H1 (cell line): ENCODE measurements at regions not wholly inside any gene's neighbourhood (a gene's known extent, or its start where the extent isn't known, plus 50 kb on each side); places are given as distances from the start of the nearest gene placed in this dataset.

Source experiments
- CTCF ChIA-PET: fragments of 300-600 bp; sonication (Branson Sonifier 250); formaldehyde crosslinking; loops from one replicate; lab custom pipeline; 2021; ENCODE audit not compliant: partially characterized antibody; lab: Charles Lee
- POLR2A ChIA-PET: fragments of 300-600 bp; sonication (Branson Sonifier 250); formaldehyde crosslinking; loops from one replicate; lab custom pipeline; 2021; ENCODE audit warnings: inconsistent platforms; ENCODE audit not compliant: partially characterized antibody; lab: Charles Lee
- DNase-seq, 2 experiments: peaks; one replicate each; pipeline versions ENCODE4 v3.0.0 to v3.0.0-alpha.2; 2010 to 2022; ENCODE audit warnings: low spot score in 2 of 2, low read depth in 1 of 2, mixed read lengths in 1 of 2
- FAIRE-seq: peaks from 2 replicates; lab custom pipeline; 2011; peaks lifted over from hg19 to GRCh38; lab: Jason Lieb, UNC
- H2AFZ ChIP-seq: 2 replicates; pipeline ENCODE4 v1.8.1; 2012; ENCODE audit warnings: low read length, inconsistent platforms
- H2AK5ac ChIP-seq: 2 replicates; pipeline ENCODE4 v1.6.1; 2013; ENCODE audit warnings: low read depth, low read length
- H2BK120ac ChIP-seq: replicated peaks from 2 replicates; pipeline ENCODE3; 2013; ENCODE audit warnings: low read depth, low read length, inconsistent platforms
- H2BK12ac ChIP-seq: 2 replicates; pipeline ENCODE4 v1.6.1; 2013; ENCODE audit warnings: low read depth, low read length
- H2BK15ac ChIP-seq: 2 replicates; pipeline ENCODE4 v1.6.1; 2013; ENCODE audit warnings: low read length
- H2BK20ac ChIP-seq: 2 replicates; pipeline ENCODE4 v1.6.1; 2013; ENCODE audit warnings: low read length
- H2BK5ac ChIP-seq: 2 replicates; pipeline ENCODE4 v1.6.1; 2013; ENCODE audit warnings: low read depth, low read length
- H3K14ac ChIP-seq: 2 replicates; pipeline ENCODE4 v1.6.1; 2013; ENCODE audit warnings: inconsistent platforms; ENCODE audit not compliant: insufficient read length
- H3K18ac ChIP-seq: 2 replicates; pipeline ENCODE4 v1.6.1; 2013; ENCODE audit warnings: low read length; ENCODE audit errors: extremely low read depth
- H3K23ac ChIP-seq: 2 replicates; pipeline ENCODE4 v1.6.1; 2013; ENCODE audit warnings: inconsistent platforms; ENCODE audit not compliant: insufficient read length
- H3K23me2 ChIP-seq: 2 replicates; pipeline ENCODE4 v1.6.1; 2013; ENCODE audit warnings: low read depth, low read length
- H3K27ac ChIP-seq: 2 replicates; pipeline ENCODE4 v1.6.1; 2011; ENCODE audit warnings: low read depth, low read length, inconsistent platforms
- H3K27me3 ChIP-seq, 4 experiments: replicated peaks in 1 of 4; 1 replicate in 1 of 4; 2 replicates in 3 of 4; pipeline versions ENCODE4 v1.6.1 to v1.8.1; 2011 to 2013; ENCODE audit warnings: low read length in 3 of 4, mild to moderate bottlenecking in 3 of 4, inconsistent platforms in 2 of 4, mixed read lengths in 2 of 4, moderate library complexity in 1 of 4; ENCODE audit not compliant: control insufficient read depth in 3 of 4, insufficient read depth in 3 of 4; ENCODE audit errors: extremely low read depth in 1 of 4
- H3K36me3 ChIP-seq, 4 experiments: 2 replicates each; pipeline versions ENCODE4 v1.6.1 to v1.8.1; 2011 to 2013; ENCODE audit warnings: mild to moderate bottlenecking in 4 of 4, low read length in 3 of 4, moderate library complexity in 2 of 4, control low read depth in 1 of 4, inconsistent platforms in 1 of 4; ENCODE audit not compliant: insufficient read depth in 4 of 4, control insufficient read depth in 2 of 4
- H3K4ac ChIP-seq: replicated peaks from 2 replicates; pipeline ENCODE3; 2013; ENCODE audit warnings: low read length, low read depth, mixed read lengths, inconsistent platforms; ENCODE audit not compliant: insufficient read length
- H3K4me1 ChIP-seq, 4 experiments: replicated peaks in 1 of 4; 1 replicate in 1 of 4; 2 replicates in 3 of 4; pipeline versions ENCODE4 v1.6.1 to v1.8.1; 2011 to 2013; ENCODE audit warnings: low read length in 3 of 4, inconsistent platforms in 2 of 4, mixed read lengths in 1 of 4; ENCODE audit not compliant: insufficient read depth in 4 of 4, control insufficient read depth in 3 of 4
- H3K4me2 ChIP-seq, 2 experiments: 2 replicates each; pipeline versions ENCODE4 v1.6.1 to v1.8.1; 2011 to 2013; ENCODE audit warnings: low read depth in 2 of 2, low read length in 2 of 2, control low read depth in 1 of 2, inconsistent platforms in 1 of 2, mild to moderate bottlenecking in 1 of 2; ENCODE audit not compliant: insufficient read depth in 1 of 2
- H3K4me3 ChIP-seq, 4 experiments: fragments of 200-600, 300-600 bp in 1 of 4; sonication (generic), shearing (Covaris generic), sonication (Bioruptor Twin) in 1 of 4; 2 replicates each; pipeline versions ENCODE4 v1.5.1 to v1.8.1; 2011 to 2016; ENCODE audit warnings: low read length in 4 of 4, low read depth in 3 of 4, control low read depth in 2 of 4, inconsistent platforms in 2 of 4, mild to moderate bottlenecking in 2 of 4, mixed read lengths in 1 of 4, moderate library complexity in 1 of 4; ENCODE audit not compliant: insufficient read depth in 2 of 4; ENCODE audit errors: extremely low read depth in 1 of 4
- H3K56ac ChIP-seq: replicated peaks from 2 replicates; pipeline ENCODE3; 2013; ENCODE audit warnings: low read depth, mild to moderate bottlenecking, mixed read lengths, low read length, inconsistent platforms; ENCODE audit not compliant: insufficient read length
- H3K79me1 ChIP-seq: 2 replicates; pipeline ENCODE4 v1.6.1; 2013; ENCODE audit warnings: low read depth, low read length, control low read depth
- H3K79me2 ChIP-seq, 2 experiments: 2 replicates each; pipeline versions ENCODE4 v1.6.1 to v1.8.1; 2012 to 2013; ENCODE audit warnings: low read length in 2 of 2, mild to moderate bottlenecking in 2 of 2, inconsistent platforms in 1 of 2; ENCODE audit not compliant: insufficient read depth in 2 of 2, control insufficient read depth in 1 of 2
- H3K9ac ChIP-seq, 4 experiments: replicated peaks in 1 of 4; 1 replicate in 1 of 4; 2 replicates in 3 of 4; pipeline versions ENCODE4 v1.6.1 to v1.8.1; 2011 to 2013; ENCODE audit warnings: low read depth in 3 of 4, low read length in 3 of 4, control low read depth in 2 of 4, mild to moderate bottlenecking in 2 of 4, moderate library complexity in 2 of 4, inconsistent platforms in 1 of 4; ENCODE audit errors: extremely low read depth in 1 of 4
- H3K9me3 ChIP-seq, 2 experiments: 2 replicates each; pipeline versions ENCODE4 v1.6.1 to v1.8.1; 2012 to 2013; ENCODE audit warnings: mild to moderate bottlenecking in 2 of 2, moderate library complexity in 2 of 2, control low read depth in 1 of 2, inconsistent platforms in 1 of 2, low read depth in 1 of 2, low read length in 1 of 2, mixed read lengths in 1 of 2; ENCODE audit not compliant: insufficient read depth in 2 of 2
- H4K20me1 ChIP-seq, 2 experiments: replicated peaks in 1 of 2; 2 replicates each; pipeline versions ENCODE3 to v1.8.1; 2011 to 2013; ENCODE audit warnings: inconsistent platforms in 2 of 2, low read length in 2 of 2, mild to moderate bottlenecking in 1 of 2; ENCODE audit not compliant: insufficient read depth in 2 of 2, control insufficient read depth in 1 of 2
- H4K5ac ChIP-seq: 2 replicates; pipeline ENCODE4 v1.6.1; 2013; ENCODE audit warnings: low read length, low read depth, mixed read lengths, inconsistent platforms; ENCODE audit not compliant: insufficient read length
- H4K8ac ChIP-seq: 2 replicates; pipeline ENCODE4 v1.8.0; 2013; ENCODE audit warnings: mild to moderate bottlenecking, moderate library complexity, low read length, inconsistent platforms; ENCODE audit not compliant: insufficient read depth; ENCODE audit errors: extremely low read depth
- H4K91ac ChIP-seq: replicated peaks from 2 replicates; pipeline ENCODE3; 2013; ENCODE audit warnings: low read length, mixed read lengths, inconsistent platforms; ENCODE audit not compliant: insufficient read length
- GTF2F1 ChIP-seq: IDR thresholded peaks from 2 replicates; pipeline ENCODE4 v1.6.1; 2012; ENCODE audit warnings: low read depth, low read length, improper control_type of control experiment, borderline replicate concordance
- HDAC6 ChIP-seq: IDR thresholded peaks from one replicate; pipeline ENCODE4 v1.7.1; 2012; ENCODE audit warnings: low read depth, mild to moderate bottlenecking, inconsistent platforms, low read length, moderate library complexity
- MAFK ChIP-seq: IDR thresholded peaks from 2 replicates; pipeline ENCODE4 v1.6.1; 2012; ENCODE audit warnings: low read depth, mild to moderate bottlenecking, improper control_type of control experiment, low read length
- RBBP5 ChIP-seq: IDR thresholded peaks from 2 replicates; pipeline ENCODE4 v1.7.1; 2012; ENCODE audit warnings: low read depth, mild to moderate bottlenecking, inconsistent platforms, low read length, moderate library complexity, borderline replicate concordance
- SIRT6 ChIP-seq: IDR thresholded peaks from one replicate; pipeline ENCODE4 v1.7.1; 2012; ENCODE audit warnings: low read length, inconsistent platforms
- TAF1 ChIP-seq: IDR thresholded peaks from 2 replicates; pipeline ENCODE4 v1.6.1; 2011; ENCODE audit warnings: mild to moderate bottlenecking, low read depth, low read length
- ZNF274 ChIP-seq: IDR thresholded peaks from 2 replicates; pipeline ENCODE4 v1.7.0; 2012; ENCODE audit warnings: low read length, borderline replicate concordance; ENCODE audit errors: extremely low read depth
- WGBS, 2 experiments: shearing (Covaris generic) in 1 of 2; methylation state at CpG; one replicate each; pipeline versions ENCODE4 v1.1.6 to v1.1.7; 2013 to 2015; ENCODE audit warnings: low lambda C conversion rate in 2 of 2, mixed read lengths in 2 of 2, inconsistent platforms in 1 of 2, low coverage in 1 of 2, missing lambda C conversion rate in 1 of 2; ENCODE audit not compliant: insufficient replicate concordance in 2 of 2, insufficient coverage in 1 of 2, insufficient read length in 1 of 2; ENCODE audit errors: extremely low coverage in 1 of 2, missing lambda C conversion rate in 1 of 2; 5-methylcytosine and 5-hydroxymethylcytosine counted together

DNA sequence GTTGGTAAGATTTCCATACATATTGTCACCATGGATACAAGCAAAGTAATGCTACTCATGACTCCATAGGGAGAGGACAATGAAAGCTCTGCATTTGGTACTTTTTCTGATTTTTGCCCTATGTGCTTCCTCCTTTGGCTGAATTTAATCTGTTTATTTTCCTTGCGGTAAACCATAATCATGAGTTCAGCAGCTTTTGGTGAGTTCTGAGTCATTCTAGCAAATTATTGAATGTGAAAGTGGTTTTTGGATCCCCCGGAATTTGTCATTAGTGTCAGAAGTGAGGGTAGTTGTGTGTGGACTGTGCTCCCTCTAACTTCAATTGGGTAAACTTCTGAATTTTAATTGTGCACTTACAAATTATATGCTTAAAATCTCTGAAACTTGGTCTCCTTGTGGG lies 170.3 kb downstream of the MOSPD2 start:
- no peak overlapping the region for H3K23ac ChIP-seq
- DNase-seq (no peak), FAIRE-seq (no peak)
- POLR2A ChIA-PET, result no interaction called here
- H3K9me3 ChIP-seq, result no peaks in the 10 kb centered on the region
- no peak overlapping the region for H4K8ac ChIP-seq
- H3K9ac ChIP-seq, result no peak overlapping the region
- no peak overlapping the region for H3K14ac ChIP-seq
- no peak overlapping the region for H2AFZ ChIP-seq
- no peak overlapping the region for H3K27ac ChIP-seq
- no peaks in the 10 kb centered on the region for H3K79me1 ChIP-seq
- no peak overlapping the region for H2BK20ac ChIP-seq
- no peak overlapping the region for H3K4me2 ChIP-seq
- H4K20me1 ChIP-seq, result no peaks in the 10 kb centered on the region
- no peaks in the 10 kb centered on the region for H3K27me3 ChIP-seq
- no peaks in the 10 kb centered on the region for H3K79me2 ChIP-seq
- H3K4me3 ChIP-seq, result no peak overlapping the region
- no peaks in the 10 kb centered on the region for H3K23me2 ChIP-seq
- no peak overlapping the region for H2AK5ac ChIP-seq
- CTCF ChIA-PET, result no interaction called here
- H3K56ac ChIP-seq, result no peak overlapping the region
- no peak overlapping the region for H2BK120ac ChIP-seq
- no peak overlapping the region for H4K91ac ChIP-seq
- H3K4me1 ChIP-seq, result no peaks in the 10 kb centered on the region
- no peak overlapping the region for H4K5ac ChIP-seq
- no peaks in the 10 kb centered on the region for H3K36me3 ChIP-seq
- H2BK15ac ChIP-seq, result no peak overlapping the region
- no peak overlapping the region for H3K4ac ChIP-seq
- H2BK12ac ChIP-seq, result no peak overlapping the region
- WGBS, 2 experiments, result 78% methylated on average over 2 of the region's 2 CpGs; no CpG with 5 or more reads in 1 of the 2 experiments
- no peak overlapping the region for H2BK5ac ChIP-seq
- H3K18ac ChIP-seq, result no peak overlapping the region
- TF ChIP-seq GTF2F1, result no peak
- TF ChIP-seq MAFK, result no peak
- no peak for TF ChIP-seq SIRT6
- no peak for TF ChIP-seq HDAC6
- TF ChIP-seq TAF1, result no peak
- TF ChIP-seq RBBP5, result no peak
- TF ChIP-seq ZNF274, result no peak
